DOHH2 (cell line): ENCODE measurements at regions not wholly inside any gene's neighbourhood (a gene's known extent, or its start where the extent isn't known, plus 50 kb on each side); places are given as distances from the start of the nearest gene placed in this dataset.
"Not testable (repeated sequence)": the region's sequence is repeated elsewhere in the genome, so short reads cannot be mapped to it uniquely, and the experiment has no call there.

ENCODE experiments used
- H3F3A ChIP-seq: fragments of 200-600 bp; sonication (generic), shearing (Covaris generic); 2 replicates; pipeline ENCODE4 v1.6.0; 2016; ENCODE audit warnings: antibody characterized with exemption, mild to moderate bottlenecking; ENCODE audit not compliant: control insufficient read depth, insufficient read depth
- H3K27ac ChIP-seq: fragments of 200-600 bp; sonication (generic); 2 replicates; pipeline ENCODE4 v1.5.1; 2014; ENCODE audit warnings: low read depth, mild to moderate bottlenecking, low read length, moderate library complexity
- H3K27me3 ChIP-seq: fragments of 200-600 bp; sonication (generic); 2 replicates; pipeline ENCODE4 v1.6.1; 2014; ENCODE audit warnings: mild to moderate bottlenecking, low read length, mixed read lengths; ENCODE audit not compliant: control insufficient read depth
- H3K36me3 ChIP-seq: fragments of 200-600 bp; sonication (generic); 2 replicates; pipeline ENCODE4 v1.6.1; 2014; ENCODE audit warnings: mild to moderate bottlenecking, low read length, moderate library complexity, mixed read lengths; ENCODE audit not compliant: control insufficient read depth
- H3K4me1 ChIP-seq: fragments of 200-600 bp; sonication (generic); 2 replicates; pipeline ENCODE4 v1.6.1; 2014; ENCODE audit warnings: mild to moderate bottlenecking, low read length, mixed read lengths; ENCODE audit not compliant: control insufficient read depth
- H3K4me2 ChIP-seq: fragments of 200-600 bp; sonication (generic); 2 replicates; pipeline ENCODE4 v1.6.0; 2014; ENCODE audit warnings: mild to moderate bottlenecking, low read length, moderate library complexity
- H3K4me3 ChIP-seq: fragments of 200-600 bp; sonication (generic); 2 replicates; pipeline ENCODE4 v1.5.1; 2014; ENCODE audit warnings: mild to moderate bottlenecking, low read length, mixed read lengths
- H3K79me2 ChIP-seq: fragments of 200-600 bp; sonication (generic); 2 replicates; pipeline ENCODE4 v1.6.1; 2014; ENCODE audit warnings: mild to moderate bottlenecking, low read length, mixed read lengths; ENCODE audit not compliant: control insufficient read depth
- H3K9me2 ChIP-seq: fragments of 200-600 bp; sonication (generic); replicated peaks from 2 replicates; pipeline ENCODE4 v1.6.1; 2014; ENCODE audit warnings: mild to moderate bottlenecking, low read length, mixed read lengths; ENCODE audit not compliant: control insufficient read depth
- H3K9me3 ChIP-seq: fragments of 200-600 bp; sonication (generic); 2 replicates; pipeline ENCODE4 v1.6.1; 2014; ENCODE audit warnings: antibody characterized with exemption, low read length, mixed read lengths; ENCODE audit not compliant: control insufficient read depth, insufficient read depth
- H4K20me1 ChIP-seq: fragments of 200-600 bp; sonication (generic); 2 replicates; pipeline ENCODE4 v1.6.0; 2014; ENCODE audit warnings: low read depth, mild to moderate bottlenecking, antibody characterized with exemption, low read length, moderate library complexity; ENCODE audit not compliant: control insufficient read depth, insufficient read depth
- EZH2phosphoT487 ChIP-seq: fragments of 200-600 bp; sonication (generic); IDR thresholded peaks from 2 replicates; pipeline ENCODE4 v1.6.1; 2017; ENCODE audit warnings: borderline replicate concordance, mild to moderate bottlenecking, antibody characterized with exemption, low read length, moderate library complexity, mixed read lengths
- TF ChIP-seq, protein P1 (sequence below): fragments of 200-600 bp; sonication (generic); IDR thresholded peaks from one replicate; pipeline ENCODE4 v1.5.1; 2014; ENCODE audit warnings: antibody characterized with exemption, mild to moderate bottlenecking, low read depth, low read length; ENCODE audit not compliant: poor library complexity, severe bottlenecking

DNA sequence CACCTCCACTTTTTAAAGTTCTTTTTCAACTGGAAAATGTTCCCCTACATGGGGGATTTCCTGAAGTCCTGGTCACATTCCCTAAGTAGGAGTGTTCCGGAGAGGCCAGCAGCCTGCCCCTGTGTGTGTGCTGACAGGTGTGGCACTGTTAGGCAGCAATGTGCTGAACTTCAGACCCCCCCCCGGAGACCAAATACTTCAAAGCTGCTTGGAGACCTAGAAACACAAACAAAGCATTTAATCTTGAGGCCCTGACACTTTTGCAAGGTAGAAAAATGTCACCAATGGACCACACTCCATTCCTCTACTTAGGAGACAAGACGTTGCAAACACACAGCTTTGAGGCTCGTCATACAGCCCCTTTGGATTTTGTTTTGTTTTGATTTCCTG, 259.6 kb upstream of the CTNNB1 start:
- Histone ChIP-seq H3K36me3 (no peaks in the 10 kb centered on the region), H3K4me1 (no peaks in the 10 kb centered on the region), H4K20me1 (no peaks in the 10 kb centered on the region), H3F3A (no peaks in the 10 kb centered on the region), H3K27ac (no peak overlapping the region), H3K9me3 (no peaks in the 10 kb centered on the region), H3K4me2 (no peak overlapping the region), H3K4me3 (no peak overlapping the region), H3K79me2 (no peaks in the 10 kb centered on the region), H3K9me2 (no peaks in the 10 kb centered on the region), H3K27me3 (no peaks in the 10 kb centered on the region)
- TF ChIP-seq, protein P1, sequence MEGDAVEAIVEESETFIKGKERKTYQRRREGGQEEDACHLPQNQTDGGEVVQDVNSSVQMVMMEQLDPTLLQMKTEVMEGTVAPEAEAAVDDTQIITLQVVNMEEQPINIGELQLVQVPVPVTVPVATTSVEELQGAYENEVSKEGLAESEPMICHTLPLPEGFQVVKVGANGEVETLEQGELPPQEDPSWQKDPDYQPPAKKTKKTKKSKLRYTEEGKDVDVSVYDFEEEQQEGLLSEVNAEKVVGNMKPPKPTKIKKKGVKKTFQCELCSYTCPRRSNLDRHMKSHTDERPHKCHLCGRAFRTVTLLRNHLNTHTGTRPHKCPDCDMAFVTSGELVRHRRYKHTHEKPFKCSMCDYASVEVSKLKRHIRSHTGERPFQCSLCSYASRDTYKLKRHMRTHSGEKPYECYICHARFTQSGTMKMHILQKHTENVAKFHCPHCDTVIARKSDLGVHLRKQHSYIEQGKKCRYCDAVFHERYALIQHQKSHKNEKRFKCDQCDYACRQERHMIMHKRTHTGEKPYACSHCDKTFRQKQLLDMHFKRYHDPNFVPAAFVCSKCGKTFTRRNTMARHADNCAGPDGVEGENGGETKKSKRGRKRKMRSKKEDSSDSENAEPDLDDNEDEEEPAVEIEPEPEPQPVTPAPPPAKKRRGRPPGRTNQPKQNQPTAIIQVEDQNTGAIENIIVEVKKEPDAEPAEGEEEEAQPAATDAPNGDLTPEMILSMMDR: no peak
- no peak for TF ChIP-seq EZH2phosphoT487

DNA sequence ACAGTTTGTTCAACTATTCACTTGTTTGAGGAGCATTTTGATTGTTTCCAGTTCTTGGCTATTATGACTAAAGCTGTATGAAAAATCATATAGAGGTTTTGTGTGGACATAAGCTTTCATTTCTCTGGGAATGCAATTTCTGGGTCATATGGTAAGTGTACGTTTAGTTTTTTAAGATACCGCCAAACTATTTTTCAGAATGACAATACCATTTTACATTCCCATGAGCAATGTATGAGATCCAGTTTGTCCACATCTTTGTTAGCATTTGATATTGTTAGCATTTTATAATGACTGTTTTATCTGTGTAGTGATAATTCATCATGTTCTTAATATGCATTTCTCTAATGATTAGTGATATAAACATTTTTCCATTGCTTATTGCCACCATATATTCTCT, 258.7 kb upstream of the CTNNB1 start:
- H3K4me2 ChIP-seq: no peak overlapping the region
- no peaks in the 10 kb centered on the region for H3K9me3 ChIP-seq
- no peaks in the 10 kb centered on the region for H3F3A ChIP-seq
- no peak overlapping the region for H3K27ac ChIP-seq
- TF ChIP-seq, protein P1: no peak
- no peak for TF ChIP-seq EZH2phosphoT487
- no peaks in the 10 kb centered on the region for H3K4me1 ChIP-seq
- H3K4me3 ChIP-seq: no peak overlapping the region
- H3K36me3 ChIP-seq: no peaks in the 10 kb centered on the region
- H3K79me2 ChIP-seq: no peaks in the 10 kb centered on the region
- H3K27me3 ChIP-seq: no peaks in the 10 kb centered on the region
- no peaks in the 10 kb centered on the region for H4K20me1 ChIP-seq
- H3K9me2 ChIP-seq: no peaks in the 10 kb centered on the region

DNA sequence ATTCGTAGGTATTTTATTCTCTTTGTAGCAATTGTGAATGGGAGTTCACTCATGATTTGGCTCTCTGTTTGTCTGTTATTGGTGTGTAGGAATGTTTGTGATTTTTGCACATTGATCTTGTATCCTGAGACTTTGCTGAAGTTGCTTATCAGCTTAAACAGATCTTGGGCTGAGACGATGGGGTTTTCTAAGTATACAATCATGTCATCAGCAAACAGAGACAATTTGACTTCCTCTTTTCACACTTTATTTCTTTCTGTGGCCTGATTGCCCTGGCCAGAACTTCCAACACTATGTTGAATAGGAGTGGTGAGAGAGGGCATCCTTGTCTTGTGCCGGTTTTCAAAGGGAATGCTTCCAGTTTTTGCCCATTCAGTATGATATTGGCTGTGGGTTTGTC, 252.3 kb upstream of the CTNNB1 start:
- not testable (repeated sequence) for H3K36me3 ChIP-seq, H3F3A ChIP-seq, H3K79me2 ChIP-seq, H3K4me2 ChIP-seq, H3K27me3 ChIP-seq, H3K9me3 ChIP-seq, H3K4me1 ChIP-seq, H3K4me3 ChIP-seq, H3K27ac ChIP-seq, H4K20me1 ChIP-seq, H3K9me2 ChIP-seq

DNA sequence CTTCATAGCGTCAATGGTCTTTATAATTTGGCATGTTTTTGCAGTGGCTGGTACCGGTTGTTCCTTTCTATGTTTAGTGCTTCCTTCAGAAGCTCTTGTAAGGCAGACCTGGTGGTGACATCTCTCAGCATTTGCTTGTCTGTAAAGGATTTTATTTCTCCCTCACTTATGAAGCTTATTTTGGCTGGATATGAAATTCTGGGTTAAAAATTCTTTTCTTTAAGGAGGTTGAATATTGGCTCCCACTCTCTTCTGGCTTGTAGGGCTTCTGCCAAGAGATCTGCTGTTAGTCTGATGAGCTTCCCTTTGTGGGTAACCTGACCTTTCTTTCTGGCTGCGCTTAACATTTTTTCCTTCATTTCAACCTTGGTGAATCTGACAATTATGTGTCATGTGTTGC, 250.0 kb upstream of the CTNNB1 start:
- not testable (repeated sequence) for H3K79me2 ChIP-seq, H3K4me3 ChIP-seq, H3K27ac ChIP-seq, H3K27me3 ChIP-seq, H3K4me2 ChIP-seq, H3K9me3 ChIP-seq, H3K4me1 ChIP-seq, H3F3A ChIP-seq, H3K9me2 ChIP-seq, H4K20me1 ChIP-seq, H3K36me3 ChIP-seq
